ENCODE measurements at regions not wholly inside any gene's neighbourhood (a gene's known extent, or its start where the extent isn't known, plus 50 kb on each side); places are given as distances from the start of the nearest gene placed in this dataset.
"Not testable (repeated sequence)": the region's sequence is repeated elsewhere in the genome, so short reads cannot be mapped to it uniquely, and the experiment has no call there.

GRCh38 chr7:4319280-4319679, 362.8 kb upstream of the FOXK1 start:
- no peak for DNase-seq

DNA sequence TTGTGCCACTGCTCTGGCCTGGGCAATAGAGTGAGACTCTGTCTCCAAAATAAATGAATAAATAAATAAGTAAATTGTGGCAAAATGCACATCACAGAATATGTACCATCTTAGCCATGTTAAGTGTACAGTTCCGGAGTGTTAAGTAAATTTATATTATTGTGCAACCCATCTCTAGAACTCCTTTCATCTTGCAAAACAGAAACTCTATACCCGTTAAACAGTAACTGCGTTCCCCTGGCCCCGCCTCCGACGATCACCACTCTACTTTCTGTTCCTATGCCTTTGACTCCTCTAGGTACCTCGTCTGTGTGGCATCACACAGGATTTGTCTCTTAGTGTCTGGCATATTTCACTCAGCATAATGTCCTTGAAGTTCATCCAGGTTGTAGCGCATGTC, 356.4 kb upstream of the FOXK1 start:
- DNase-seq, result no peak

DNA sequence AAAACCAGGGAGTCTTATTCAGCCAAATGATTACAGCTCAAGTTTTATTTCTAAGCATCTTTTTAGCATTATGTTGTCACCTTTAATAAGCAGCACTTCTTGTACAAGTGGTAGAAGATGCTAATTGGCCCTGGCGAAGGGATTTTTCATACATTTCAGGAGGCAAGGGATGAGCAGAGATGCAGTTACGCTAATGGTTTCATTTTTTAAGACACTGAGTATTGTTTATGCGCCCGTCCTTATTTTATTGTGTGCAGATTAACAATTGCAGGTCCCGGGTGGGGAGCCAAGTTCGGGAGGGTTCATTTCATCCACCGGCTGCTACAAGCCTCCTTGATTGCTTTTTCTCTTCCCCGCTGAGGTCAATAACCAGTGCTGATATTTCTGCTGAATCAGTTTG, 350.4 kb upstream of the FOXK1 start:
- DNase-seq, result no peak

DNA sequence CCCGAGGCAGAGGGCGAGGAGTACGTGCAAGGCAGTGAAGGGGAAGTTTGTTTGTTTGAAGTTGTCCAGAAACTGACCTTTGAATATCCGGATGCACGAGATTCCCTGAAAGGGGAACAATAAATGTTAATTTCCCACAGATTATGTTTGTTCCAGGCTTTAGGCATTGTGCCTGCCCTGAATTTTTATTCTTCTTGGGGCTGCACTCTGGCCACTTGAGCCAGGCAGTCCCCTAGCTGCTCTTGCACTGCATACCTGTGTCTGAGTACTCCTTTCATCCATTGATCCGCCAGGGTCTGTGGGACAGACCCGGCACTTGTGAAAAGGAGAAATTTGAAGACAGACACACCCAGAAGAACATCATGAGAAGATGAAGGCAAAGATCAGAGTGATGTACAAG, 343.5 kb upstream of the FOXK1 start:
- no peak for DNase-seq

- no peak for DNase-seq
These were observed 338.5 kb upstream of the FOXK1 start for GRCh38 chr7:4343272-4344247.

GRCh38 chr7:4345004-4345403, 337.1 kb upstream of the FOXK1 start:
- no peak for DNase-seq

GRCh38 chr7:4352069-4352468, 330.0 kb upstream of the FOXK1 start:
- DNase-seq, result no peak

- DNase-seq, result no peak
These were observed 320.3 kb upstream of the FOXK1 start for GRCh38 chr7:4361774-4362173.

DNA sequence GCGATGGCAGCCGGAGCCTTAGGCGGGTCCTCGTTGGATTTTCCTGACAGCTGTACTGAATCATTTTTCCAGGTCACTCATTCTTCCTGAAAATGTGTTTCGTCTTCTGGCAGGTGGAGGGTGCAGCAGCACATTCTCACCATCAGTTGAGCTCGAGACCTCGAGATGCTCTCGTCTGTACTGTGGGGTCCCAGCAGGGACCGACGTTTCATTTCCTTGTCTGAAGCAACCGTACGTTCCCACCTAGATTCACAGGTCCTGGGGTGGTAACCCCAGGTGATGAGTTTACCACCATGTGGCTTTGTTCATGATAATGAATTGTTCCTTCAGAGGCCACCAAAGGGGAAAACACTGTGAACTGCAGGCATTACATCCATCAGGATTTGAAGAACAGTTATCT, 298.5 kb upstream of the FOXK1 start:
- no peak for DNase-seq

DNA sequence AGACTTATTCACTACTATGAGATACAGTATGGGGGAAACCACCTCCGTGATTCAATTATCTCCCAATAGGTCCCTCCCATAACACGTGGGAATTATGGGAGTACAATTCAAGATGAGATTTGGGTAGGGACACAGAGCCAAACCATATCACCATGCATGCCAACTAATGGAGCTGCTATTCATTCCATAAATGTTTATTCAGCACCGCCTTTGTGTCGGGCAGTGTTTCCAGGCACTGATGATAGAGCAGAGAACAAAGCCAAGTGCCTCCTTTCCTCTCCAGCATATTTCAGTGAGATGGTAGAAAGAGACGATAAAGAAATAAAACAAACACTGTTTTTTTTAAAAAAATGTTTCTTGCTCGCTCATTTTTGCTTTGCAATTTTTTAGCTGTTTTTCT, 295.9 kb upstream of the FOXK1 start:
- no peak for DNase-seq

GRCh38 chr7:4391103-4391502, 291.0 kb upstream of the FOXK1 start:
- DNase-seq, result not testable (repeated sequence)

GRCh38 chr7:4394736-4395135, 287.4 kb upstream of the FOXK1 start:
- DNase-seq, result no peak

DNA sequence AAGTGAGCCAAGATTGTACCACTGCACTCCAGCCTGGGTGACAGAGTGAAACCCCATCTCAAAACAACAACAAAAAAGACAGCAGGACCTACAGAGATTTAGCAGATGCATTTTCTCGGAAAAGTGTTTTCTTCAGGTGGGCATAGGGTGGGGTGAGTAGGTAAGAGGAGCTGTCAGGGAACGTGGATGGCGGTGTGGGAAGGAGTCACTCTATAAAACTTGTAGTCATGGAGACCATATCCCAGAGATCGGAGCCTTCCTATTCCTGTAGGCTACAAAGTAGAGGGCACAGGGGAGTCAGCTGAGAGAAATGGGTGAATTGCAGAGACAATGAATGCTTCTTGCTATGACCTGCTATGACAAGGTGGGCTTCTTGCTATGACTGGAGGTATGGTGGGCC, 283.0 kb upstream of the FOXK1 start:
- no peak for DNase-seq

DNA sequence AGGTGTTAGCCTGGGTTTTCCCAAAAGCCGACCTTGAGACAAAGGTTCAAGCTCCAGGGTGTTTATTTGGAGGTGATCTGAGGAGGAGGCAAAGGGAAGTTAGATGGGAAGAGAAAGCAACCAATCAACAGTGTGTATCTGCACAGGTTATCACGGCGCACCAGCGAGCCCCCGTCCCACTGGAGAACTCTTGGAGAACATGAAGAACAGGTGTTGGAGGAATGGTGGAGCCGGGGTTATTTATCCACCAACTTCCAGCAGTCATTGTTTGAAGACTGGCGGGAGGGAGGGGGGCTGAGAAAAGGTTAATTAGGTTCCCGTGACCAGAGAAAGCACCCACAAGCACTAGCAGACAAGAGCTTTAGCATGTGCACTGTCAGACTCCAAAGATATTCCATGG, 282.5 kb upstream of the FOXK1 start:
- no peak for DNase-seq

- no peak for DNase-seq
These were observed 275.6 kb upstream of the FOXK1 start for GRCh38 chr7:4406288-4407058.

DNA sequence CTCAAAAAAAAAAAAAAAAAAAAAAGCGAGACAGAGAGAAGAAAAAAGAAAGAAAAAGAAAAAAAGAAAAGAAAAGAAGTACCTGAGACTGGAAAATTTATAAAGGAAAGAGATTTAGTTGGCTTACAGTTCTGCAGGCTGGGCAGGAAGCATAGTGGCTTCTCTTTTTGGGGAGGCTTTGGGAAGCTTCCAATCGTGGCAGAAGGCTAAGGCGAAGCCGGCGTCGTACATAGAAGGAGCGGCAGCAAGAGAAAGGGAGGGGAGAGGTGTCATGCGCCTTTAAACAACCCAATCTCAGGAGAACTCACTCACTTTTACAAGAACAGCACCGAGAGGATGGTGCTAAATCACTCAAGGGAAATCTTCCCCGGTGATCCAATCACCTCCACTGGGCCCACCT, 272.1 kb upstream of the FOXK1 start:
- no peak for DNase-seq

- DNase-seq, result no peak
These were observed 265.6 kb upstream of the FOXK1 start for GRCh38 chr7:4416396-4417056.

GRCh38 chr7:4428526-4428925, 253.6 kb upstream of the FOXK1 start:
- no peak for DNase-seq

- DNase-seq, result no peak
These were observed 251.9 kb upstream of the FOXK1 start for GRCh38 chr7:4430227-4430626.

DNA sequence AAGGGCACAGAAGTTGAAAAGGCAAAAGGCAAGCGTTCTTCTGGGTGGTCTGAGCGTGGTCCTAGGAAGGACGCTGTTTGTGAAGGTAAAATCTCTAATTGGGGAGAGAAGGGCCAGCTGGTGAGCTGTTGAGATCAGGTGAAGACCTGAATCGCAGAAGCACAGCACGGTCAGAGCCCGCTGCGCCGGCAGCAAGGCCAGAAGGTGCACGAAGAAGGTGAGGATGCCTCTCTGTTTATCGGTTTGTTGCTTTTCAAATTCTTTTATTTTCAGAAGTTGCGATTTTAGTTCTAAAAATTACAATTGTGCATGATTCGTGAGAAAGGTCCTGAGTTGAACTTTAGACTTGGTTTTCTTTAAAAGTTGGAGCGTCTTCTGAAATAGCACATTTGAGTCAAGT, 247.8 kb upstream of the FOXK1 start:
- no peak for DNase-seq

GRCh38 chr7:4436361-4436895, 245.7 kb upstream of the FOXK1 start:
- DNase-seq, result no peak

- DNase-seq, result no peak
These were observed 245.2 kb upstream of the FOXK1 start for GRCh38 chr7:4436936-4437335.

DNA sequence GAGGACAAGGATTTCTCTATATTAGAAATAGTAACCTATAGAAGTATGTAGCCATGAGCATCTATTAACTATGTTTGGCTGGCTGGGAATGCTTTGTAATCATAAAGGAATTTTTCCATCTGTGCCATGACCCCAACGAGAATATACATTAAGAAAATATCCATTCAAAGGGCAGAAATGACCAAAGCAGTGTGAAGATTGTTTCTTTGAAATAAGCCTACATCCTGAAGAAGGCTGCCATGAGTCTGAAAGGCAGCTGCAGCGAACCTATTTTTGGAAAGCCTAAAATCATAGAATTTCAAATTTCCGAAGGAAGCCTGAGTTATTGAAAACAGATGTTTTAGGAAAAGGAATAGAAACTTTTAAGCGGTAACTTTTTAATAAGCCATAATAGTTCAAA, 244.2 kb upstream of the FOXK1 start:
- no peak for DNase-seq
